ENCODE measurements at regions not wholly inside any gene's neighbourhood (a gene's known extent, or its start where the extent isn't known, plus 50 kb on each side); places are given as distances from the start of the nearest gene placed in this dataset.

DNA sequence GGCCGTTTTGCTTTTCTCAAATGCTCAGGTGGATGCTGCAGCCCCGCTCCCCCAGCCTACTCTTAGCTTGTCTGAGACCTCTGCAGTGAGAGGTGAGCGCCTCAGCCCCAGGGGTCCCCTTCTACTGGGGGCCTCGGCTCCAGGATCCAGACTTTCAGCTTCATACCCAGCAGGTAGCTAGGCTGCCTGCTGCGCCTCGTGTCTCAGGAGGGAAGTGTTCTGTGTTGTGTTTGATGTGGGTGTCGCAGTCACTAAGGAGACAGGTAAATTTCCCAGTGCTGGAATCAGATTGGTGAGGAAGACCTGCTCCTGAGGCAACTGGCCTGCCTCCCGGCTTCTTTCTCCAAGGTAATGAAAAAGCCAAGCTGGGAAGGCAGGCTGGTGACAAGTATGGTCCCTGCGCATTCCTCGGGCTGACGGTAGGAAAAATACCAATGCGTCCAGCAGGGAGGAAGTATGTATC is 604.0 kb upstream of the SALL1 start:
- TF ChIP-seq TEAD4 (IDR thresholded peaks at IDR 0.05) (no peak), TCF12 (IDR thresholded peaks at IDR 0.05; ENCODE audit: low read depth) (no peak), FOXM1 (IDR thresholded peaks at IDR 0.05; ENCODE audit: borderline replicate concordance, low read depth) (no peak), EP300 (IDR thresholded peaks at IDR 0.05; ENCODE audit: borderline replicate concordance) (no peak)
- TF ChIP-seq, protein P1, sequence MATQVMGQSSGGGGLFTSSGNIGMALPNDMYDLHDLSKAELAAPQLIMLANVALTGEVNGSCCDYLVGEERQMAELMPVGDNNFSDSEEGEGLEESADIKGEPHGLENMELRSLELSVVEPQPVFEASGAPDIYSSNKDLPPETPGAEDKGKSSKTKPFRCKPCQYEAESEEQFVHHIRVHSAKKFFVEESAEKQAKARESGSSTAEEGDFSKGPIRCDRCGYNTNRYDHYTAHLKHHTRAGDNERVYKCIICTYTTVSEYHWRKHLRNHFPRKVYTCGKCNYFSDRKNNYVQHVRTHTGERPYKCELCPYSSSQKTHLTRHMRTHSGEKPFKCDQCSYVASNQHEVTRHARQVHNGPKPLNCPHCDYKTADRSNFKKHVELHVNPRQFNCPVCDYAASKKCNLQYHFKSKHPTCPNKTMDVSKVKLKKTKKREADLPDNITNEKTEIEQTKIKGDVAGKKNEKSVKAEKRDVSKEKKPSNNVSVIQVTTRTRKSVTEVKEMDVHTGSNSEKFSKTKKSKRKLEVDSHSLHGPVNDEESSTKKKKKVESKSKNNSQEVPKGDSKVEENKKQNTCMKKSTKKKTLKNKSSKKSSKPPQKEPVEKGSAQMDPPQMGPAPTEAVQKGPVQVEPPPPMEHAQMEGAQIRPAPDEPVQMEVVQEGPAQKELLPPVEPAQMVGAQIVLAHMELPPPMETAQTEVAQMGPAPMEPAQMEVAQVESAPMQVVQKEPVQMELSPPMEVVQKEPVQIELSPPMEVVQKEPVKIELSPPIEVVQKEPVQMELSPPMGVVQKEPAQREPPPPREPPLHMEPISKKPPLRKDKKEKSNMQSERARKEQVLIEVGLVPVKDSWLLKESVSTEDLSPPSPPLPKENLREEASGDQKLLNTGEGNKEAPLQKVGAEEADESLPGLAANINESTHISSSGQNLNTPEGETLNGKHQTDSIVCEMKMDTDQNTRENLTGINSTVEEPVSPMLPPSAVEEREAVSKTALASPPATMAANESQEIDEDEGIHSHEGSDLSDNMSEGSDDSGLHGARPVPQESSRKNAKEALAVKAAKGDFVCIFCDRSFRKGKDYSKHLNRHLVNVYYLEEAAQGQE (IDR thresholded peaks at IDR 0.05; ENCODE audit: low read depth): no peak

DNA sequence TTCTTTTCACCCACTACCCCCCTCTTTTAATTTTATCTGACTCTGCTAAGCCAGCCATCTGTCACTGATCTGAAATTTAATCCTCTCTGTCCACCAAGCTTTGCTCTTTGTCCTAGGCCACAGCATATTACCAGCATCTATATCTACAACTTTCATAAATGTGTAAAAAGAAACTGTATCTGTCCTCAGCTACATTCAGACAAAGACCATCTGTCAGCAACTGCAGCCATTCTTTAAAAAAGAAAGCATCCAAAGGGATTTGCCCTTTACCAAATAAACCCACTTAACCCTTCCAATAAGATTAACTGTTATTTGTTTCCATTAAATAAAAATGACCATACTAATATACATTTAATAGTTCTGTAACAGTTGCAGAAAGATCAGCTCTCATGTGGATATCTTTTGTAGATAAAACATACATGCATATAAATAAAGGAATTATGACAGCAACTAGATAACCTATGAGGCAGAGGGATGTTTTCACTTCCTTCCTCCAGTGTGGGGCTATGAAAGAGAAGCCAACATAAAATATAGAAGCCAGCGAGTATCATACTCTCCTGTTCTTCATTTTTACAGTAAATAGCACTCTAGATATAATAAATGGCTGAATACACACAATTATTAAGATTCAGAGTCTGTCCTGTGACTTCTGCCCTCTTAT is 602.5 kb upstream of the SALL1 start:
- TF ChIP-seq TAF1 (IDR thresholded peaks at IDR 0.05; ENCODE audit: low read depth) (no peak), CREB1 (IDR thresholded peaks at IDR 0.05; ENCODE audit: low read depth) (no peak), EGR1 (IDR thresholded peaks at IDR 0.05) (no peak), FOXM1 (IDR thresholded peaks at IDR 0.05; ENCODE audit: borderline replicate concordance, low read depth) (no peak), CEBPB (IDR thresholded peaks at IDR 0.05) (no peak), TCF12 (IDR thresholded peaks at IDR 0.05; ENCODE audit: low read depth) (no peak), NFIC (IDR thresholded peaks at IDR 0.05) (no peak), TEAD4 (IDR thresholded peaks at IDR 0.05) (no peak), YY1 (IDR thresholded peaks at IDR 0.05; ENCODE audit: low read depth) (no peak), EP300 (IDR thresholded peaks at IDR 0.05; ENCODE audit: borderline replicate concordance) (no peak), MAX (IDR thresholded peaks at IDR 0.05) (no peak), ZBTB7A (IDR thresholded peaks at IDR 0.05; ENCODE audit: low read depth) (no peak)
- TF ChIP-seq, protein P1 (IDR thresholded peaks at IDR 0.05; ENCODE audit: low read depth): no peak

DNA sequence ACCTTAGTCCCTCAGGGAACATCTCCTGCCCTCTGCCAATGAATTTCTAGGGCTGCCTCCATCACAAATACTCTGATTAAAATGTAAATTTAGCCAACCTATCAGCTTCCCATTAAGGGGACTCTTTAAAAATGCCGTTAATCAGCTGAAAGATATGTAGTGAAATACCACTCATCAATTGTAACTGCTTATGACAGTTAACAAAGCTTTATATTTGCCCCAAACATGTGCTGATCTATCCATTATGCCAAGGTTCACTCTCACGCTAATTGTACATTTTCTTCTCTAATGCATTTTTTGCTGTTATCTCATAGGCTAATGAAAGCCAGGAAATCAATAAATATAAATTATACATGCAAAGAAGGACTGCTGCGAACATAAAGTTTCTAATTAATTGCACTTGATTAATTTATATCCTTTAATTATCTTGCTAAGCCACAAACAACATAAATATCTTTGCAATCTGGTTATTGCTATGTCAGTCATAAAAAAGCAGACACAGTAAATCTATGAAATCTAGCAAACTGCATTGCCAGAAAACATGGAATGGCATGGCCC is 601.4 kb upstream of the SALL1 start:
- TF ChIP-seq CREB1 (IDR thresholded peaks at IDR 0.05; ENCODE audit: low read depth): no peak
- TF ChIP-seq EP300 (IDR thresholded peaks at IDR 0.05; ENCODE audit: borderline replicate concordance): no peak
- TF ChIP-seq, protein P2, sequence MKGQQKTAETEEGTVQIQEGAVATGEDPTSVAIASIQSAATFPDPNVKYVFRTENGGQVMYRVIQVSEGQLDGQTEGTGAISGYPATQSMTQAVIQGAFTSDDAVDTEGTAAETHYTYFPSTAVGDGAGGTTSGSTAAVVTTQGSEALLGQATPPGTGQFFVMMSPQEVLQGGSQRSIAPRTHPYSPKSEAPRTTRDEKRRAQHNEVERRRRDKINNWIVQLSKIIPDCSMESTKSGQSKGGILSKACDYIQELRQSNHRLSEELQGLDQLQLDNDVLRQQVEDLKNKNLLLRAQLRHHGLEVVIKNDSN (IDR thresholded peaks at IDR 0.05): no peak
- no peak for TF ChIP-seq YY1 (IDR thresholded peaks at IDR 0.05; ENCODE audit: low read depth)
- no peak for TF ChIP-seq TCF12 (IDR thresholded peaks at IDR 0.05; ENCODE audit: low read depth)
- TF ChIP-seq, protein P1 (IDR thresholded peaks at IDR 0.05; ENCODE audit: low read depth): no peak
- no peak for TF ChIP-seq FOXM1 (IDR thresholded peaks at IDR 0.05; ENCODE audit: borderline replicate concordance, low read depth)
- TF ChIP-seq NFIC (IDR thresholded peaks at IDR 0.05): no peak
- TF ChIP-seq MAX (IDR thresholded peaks at IDR 0.05): no peak
- TF ChIP-seq EGR1 (IDR thresholded peaks at IDR 0.05): no peak
- TF ChIP-seq TAF1 (IDR thresholded peaks at IDR 0.05; ENCODE audit: low read depth): no peak
- TF ChIP-seq ZBTB7A (IDR thresholded peaks at IDR 0.05; ENCODE audit: low read depth): no peak
- no peak for TF ChIP-seq CEBPB (IDR thresholded peaks at IDR 0.05)
- TF ChIP-seq RAD21 (IDR thresholded peaks at IDR 0.05; ENCODE audit: low read depth): no peak

GRCh38 chr16:51747329-51747728 is 596.3 kb upstream of the SALL1 start:
- TF ChIP-seq RAD21 (IDR thresholded peaks at IDR 0.05; ENCODE audit: low read depth): no peak
- TF ChIP-seq EP300 (IDR thresholded peaks at IDR 0.05; ENCODE audit: borderline replicate concordance): no peak
- no peak for TF ChIP-seq TCF12 (IDR thresholded peaks at IDR 0.05; ENCODE audit: low read depth)
- TF ChIP-seq MAX (IDR thresholded peaks at IDR 0.05): no peak
- no peak for TF ChIP-seq EGR1 (IDR thresholded peaks at IDR 0.05)
- no peak for TF ChIP-seq FOXM1 (IDR thresholded peaks at IDR 0.05; ENCODE audit: borderline replicate concordance, low read depth)
